ENCODE measurements at regions not wholly inside any gene's neighbourhood (a gene's known extent, or its start where the extent isn't known, plus 50 kb on each side); places are given as distances from the start of the nearest gene placed in this dataset.

- DNase-seq (ENCODE audit: low spot score): no peak
- no peaks in the 10 kb centered on the region for H3K9me3 Mint-ChIP-seq (ENCODE audit: low read depth)
- H3K4me3 Mint-ChIP-seq (ENCODE audit: unreplicated experiment): no peak overlapping the region
- peaks cover 10% of the 10 kb centered on the region for H3K27me3 Mint-ChIP-seq (ENCODE audit: low read depth)
- TF ChIP-seq CTCF (IDR thresholded peaks at IDR 0.05): no peak
- no peaks in the 10 kb centered on the region for H3K4me1 Mint-ChIP-seq (ENCODE audit: low read depth)
- H3K27ac Mint-ChIP-seq (ENCODE audit: unreplicated experiment): no peak overlapping the region
- H3K36me3 Mint-ChIP-seq (ENCODE audit: low read depth): no peaks in the 10 kb centered on the region
Observed at GRCh38 chr18:5768454-5768853, 126.9 kb downstream of the TMEM200C start.

DNA sequence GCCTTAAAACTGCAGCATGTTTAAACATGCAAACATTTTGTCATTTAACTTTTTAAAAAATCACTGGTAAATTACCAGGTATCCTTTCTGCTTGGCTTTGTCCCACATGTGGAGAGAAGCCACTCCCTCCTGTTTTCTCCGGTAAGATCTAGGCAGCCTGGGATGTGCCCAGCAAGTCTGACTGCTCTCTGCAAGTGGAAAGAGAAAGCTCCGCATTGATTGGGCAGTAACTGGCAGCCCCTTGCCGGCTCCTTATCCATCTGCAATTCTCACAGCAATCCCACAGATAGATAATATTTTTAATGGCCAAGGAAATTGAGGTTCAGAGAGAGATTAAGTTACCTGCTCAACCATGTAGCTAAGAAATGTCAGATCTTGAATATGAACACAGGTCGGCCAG lies 136.1 kb downstream of the TMEM200C start:
- Mint-ChIP-seq H3K9me3 (ENCODE audit: low read depth) (no peaks in the 10 kb centered on the region), H3K4me3 (ENCODE audit: unreplicated experiment) (no peak overlapping the region), H3K27ac (ENCODE audit: unreplicated experiment) (no peak overlapping the region), H3K27me3 (ENCODE audit: low read depth) (peaks cover 22% of the 10 kb centered on the region), H3K36me3 (ENCODE audit: low read depth) (no peaks in the 10 kb centered on the region), H3K4me1 (ENCODE audit: low read depth) (no peaks in the 10 kb centered on the region)
- no peak for DNase-seq (ENCODE audit: low spot score)
- no peak for TF ChIP-seq CTCF (IDR thresholded peaks at IDR 0.05)

- no peak for DNase-seq (ENCODE audit: low spot score)
- Mint-ChIP-seq H3K27ac (ENCODE audit: unreplicated experiment) (no peak overlapping the region), H3K4me3 (ENCODE audit: unreplicated experiment) (no peak overlapping the region), H3K4me1 (ENCODE audit: low read depth) (no peaks in the 10 kb centered on the region), H3K9me3 (ENCODE audit: low read depth) (no peaks in the 10 kb centered on the region), H3K36me3 (ENCODE audit: low read depth) (no peaks in the 10 kb centered on the region), H3K27me3 (ENCODE audit: low read depth) (peaks cover 24% of the 10 kb centered on the region)
- no peak for TF ChIP-seq CTCF (IDR thresholded peaks at IDR 0.05)
Observed at GRCh38 chr18:5756823-5757222, 138.5 kb downstream of the TMEM200C start.

GRCh38 chr18:5747678-5748077 lies 147.6 kb downstream of the TMEM200C start:
- H3K4me3 Mint-ChIP-seq (ENCODE audit: unreplicated experiment): no peak overlapping the region
- no peak for DNase-seq (ENCODE audit: low spot score)
- H3K4me1 Mint-ChIP-seq (ENCODE audit: low read depth): no peaks in the 10 kb centered on the region
- H3K27ac Mint-ChIP-seq (ENCODE audit: unreplicated experiment): no peak overlapping the region
- no peaks in the 10 kb centered on the region for H3K9me3 Mint-ChIP-seq (ENCODE audit: low read depth)
- H3K36me3 Mint-ChIP-seq (ENCODE audit: low read depth): no peaks in the 10 kb centered on the region
- TF ChIP-seq CTCF (IDR thresholded peaks at IDR 0.05): no peak
- peaks cover 27% of the 10 kb centered on the region for H3K27me3 Mint-ChIP-seq (ENCODE audit: low read depth)

GRCh38 chr18:5746844-5747243 lies 148.5 kb downstream of the TMEM200C start:
- no peaks in the 10 kb centered on the region for H3K9me3 Mint-ChIP-seq (ENCODE audit: low read depth)

More at GRCh38 chr18:5746844-5747243, 148.5 kb downstream of the TMEM200C start:
- no peak for TF ChIP-seq CTCF (IDR thresholded peaks at IDR 0.05)
- H3K4me1 Mint-ChIP-seq (ENCODE audit: low read depth): no peaks in the 10 kb centered on the region
- no peak for DNase-seq (ENCODE audit: low spot score)
- no peak overlapping the region for H3K4me3 Mint-ChIP-seq (ENCODE audit: unreplicated experiment)
- peaks cover 24% of the 10 kb centered on the region for H3K27me3 Mint-ChIP-seq (ENCODE audit: low read depth)
- H3K36me3 Mint-ChIP-seq (ENCODE audit: low read depth): no peaks in the 10 kb centered on the region
- H3K27ac Mint-ChIP-seq (ENCODE audit: unreplicated experiment): no peak overlapping the region

All from chondrocyte (in vitro differentiated cells).